Ishikawa (cell line): ENCODE measurements at regions not wholly inside any gene's neighbourhood (a gene's known extent, or its start where the extent isn't known, plus 50 kb on each side); places are given as distances from the start of the nearest gene placed in this dataset.

Experiments used
- CEBPB ChIP-seq: IDR thresholded peaks from 2 replicates; pipeline ENCODE4 v1.6.1; 2012
- CREB1 ChIP-seq: IDR thresholded peaks from 2 replicates; pipeline ENCODE4 v1.6.1; 2012; ENCODE audit warnings: low read depth
- EGR1 ChIP-seq: IDR thresholded peaks from 2 replicates; pipeline ENCODE4 v1.6.1; 2012
- EP300 ChIP-seq: IDR thresholded peaks from 2 replicates; pipeline ENCODE4 v1.6.1; 2012; ENCODE audit warnings: borderline replicate concordance
- FOXM1 ChIP-seq: IDR thresholded peaks from 2 replicates; pipeline ENCODE4 v1.6.1; 2012; ENCODE audit warnings: low read depth, borderline replicate concordance
- MAX ChIP-seq: IDR thresholded peaks from 2 replicates; pipeline ENCODE4 v1.6.1; 2012
- NFIC ChIP-seq: IDR thresholded peaks from 2 replicates; pipeline ENCODE4 v1.6.1; 2012
- RAD21 ChIP-seq: IDR thresholded peaks from 2 replicates; pipeline ENCODE4 v1.6.1; 2012; ENCODE audit warnings: low read depth
- REST ChIP-seq: IDR thresholded peaks from 2 replicates; pipeline ENCODE4 v1.6.1; 2012; ENCODE audit warnings: low read depth, mild to moderate bottlenecking
- TAF1 ChIP-seq: IDR thresholded peaks from 2 replicates; pipeline ENCODE4 v1.6.1; 2012; ENCODE audit warnings: low read depth, mild to moderate bottlenecking
- TCF12 ChIP-seq: IDR thresholded peaks from 2 replicates; pipeline ENCODE4 v1.6.1; 2012; ENCODE audit warnings: low read depth
- TEAD4 ChIP-seq: IDR thresholded peaks from 2 replicates; pipeline ENCODE4 v1.6.1; 2012
- USF1 ChIP-seq: IDR thresholded peaks from 2 replicates; pipeline ENCODE4 v1.6.1; 2012
- YY1 ChIP-seq: IDR thresholded peaks from 2 replicates; pipeline ENCODE4 v1.6.1; 2012; ENCODE audit warnings: low read depth
- ZBTB7A ChIP-seq: IDR thresholded peaks from 2 replicates; pipeline ENCODE4 v1.6.1; 2012; ENCODE audit warnings: low read depth

- TF ChIP-seq REST, result no peak
These were observed 400.4 kb upstream of the PODXL start for GRCh38 chr7:131956864-131957263.

GRCh38 chr7:131955679-131956078 lies 399.3 kb upstream of the PODXL start:
- no peak for TF ChIP-seq ZBTB7A
- no peak for TF ChIP-seq REST
- no peak for TF ChIP-seq FOXM1
- TF ChIP-seq EP300, result no peak
- TF ChIP-seq CREB1, result no peak
- no peak for TF ChIP-seq TAF1
- no peak for TF ChIP-seq MAX
- TF ChIP-seq TEAD4, result no peak
- no peak for TF ChIP-seq USF1

GRCh38 chr7:131953184-131953583 lies 396.8 kb upstream of the PODXL start:
- TF ChIP-seq EGR1, result no peak
- no peak for TF ChIP-seq FOXM1
- TF ChIP-seq USF1, result no peak
- TF ChIP-seq CREB1, result no peak
- TF ChIP-seq EP300, result no peak
- TF ChIP-seq MAX, result no peak
- no peak for TF ChIP-seq TAF1
- no peak for TF ChIP-seq ZBTB7A
- no peak for TF ChIP-seq CEBPB

GRCh38 chr7:131952365-131952764 lies 395.9 kb upstream of the PODXL start:
- TF ChIP-seq TCF12, result no peak
- no peak for TF ChIP-seq NFIC
- no peak for TF ChIP-seq CEBPB
- no peak for TF ChIP-seq USF1
- TF ChIP-seq EGR1, result no peak
- no peak for TF ChIP-seq TAF1
- no peak for TF ChIP-seq REST
- TF ChIP-seq YY1, result no peak
- no peak for TF ChIP-seq EP300
- TF ChIP-seq FOXM1, result no peak
- no peak for TF ChIP-seq RAD21
- no peak for TF ChIP-seq ZBTB7A
- no peak for TF ChIP-seq TEAD4

- TF ChIP-seq ZBTB7A (no peak), USF1 (no peak), CEBPB (no peak)
These were observed 394.3 kb upstream of the PODXL start for GRCh38 chr7:131950758-131951157.
